ENCODE measurements at regions not wholly inside any gene's neighbourhood (a gene's known extent, or its start where the extent isn't known, plus 50 kb on each side); places are given as distances from the start of the nearest gene placed in this dataset.

DNA sequence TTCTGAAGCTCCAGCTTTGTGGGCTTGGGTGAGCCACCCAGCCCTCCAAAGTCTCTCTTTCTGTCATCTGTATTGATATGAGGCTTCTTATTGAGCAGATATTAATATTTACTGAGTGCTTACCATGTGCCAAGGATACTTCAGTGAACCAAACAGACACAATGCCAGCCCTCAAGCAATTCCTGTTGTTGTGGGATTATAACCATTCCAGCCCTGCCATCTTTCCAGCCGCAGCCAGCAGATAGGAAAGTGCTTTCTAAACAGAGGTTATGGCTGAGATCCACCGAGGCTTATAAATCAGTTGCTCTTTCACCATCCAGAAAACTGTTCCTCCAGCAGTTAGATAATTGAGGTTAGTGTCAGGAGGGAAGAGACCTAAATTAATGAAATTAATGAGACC is 137.7 kb upstream of the ALDH1B1 start:
- Histone ChIP-seq H2BK5ac (ENCODE audit: low read depth, low read length) (no peak overlapping the region), H4K91ac (replicated peaks; ENCODE audit: insufficient read length, low read length) (no peak overlapping the region), H3K9ac (replicated peaks in 1 of 4; ENCODE audit: extremely low read depth in 1 of 4, low read depth in 3 of 4, low read length in 3 of 4) (no peak overlapping the region), H2BK120ac (replicated peaks; ENCODE audit: low read depth, low read length) (no peak overlapping the region), H3K27ac (ENCODE audit: low read depth, low read length) (no peak overlapping the region), H2AFZ (ENCODE audit: low read length) (no peak overlapping the region), H3K36me3 (ENCODE audit: control insufficient read depth in 2 of 4, insufficient read depth in 4 of 4, low read length in 3 of 4) (no peaks in the 10 kb centered on the region), H4K5ac (ENCODE audit: insufficient read length, low read depth, low read length) (no peak overlapping the region), H3K14ac (ENCODE audit: insufficient read length) (no peak overlapping the region), H3K79me2 (ENCODE audit: control insufficient read depth in 1 of 2, insufficient read depth in 2 of 2, low read length in 2 of 2) (no peaks in the 10 kb centered on the region), H3K79me1 (ENCODE audit: low read depth, low read length) (no peaks in the 10 kb centered on the region), H2BK15ac (ENCODE audit: low read length) (no peak overlapping the region), H3K4me3 (ENCODE audit: extremely low read depth in 1 of 4, insufficient read depth in 2 of 4, low read depth in 3 of 4, low read length in 4 of 4) (no peak overlapping the region), H2BK20ac (ENCODE audit: low read length) (no peak overlapping the region), H3K4ac (replicated peaks; ENCODE audit: insufficient read length, low read depth, low read length) (no peak overlapping the region), H4K20me1 (replicated peaks in 1 of 2; ENCODE audit: control insufficient read depth in 1 of 2, insufficient read depth in 2 of 2, low read length in 2 of 2) (no peaks in the 10 kb centered on the region), H2AK5ac (ENCODE audit: low read depth, low read length) (no peak overlapping the region), H3K4me1 (replicated peaks in 1 of 4; ENCODE audit: control insufficient read depth in 3 of 4, insufficient read depth in 4 of 4, low read length in 3 of 4) (no peaks in the 10 kb centered on the region), H3K4me2 (ENCODE audit: insufficient read depth in 1 of 2, low read depth in 2 of 2, low read length in 2 of 2) (no peak overlapping the region), H3K27me3 (replicated peaks in 1 of 4; ENCODE audit: control insufficient read depth in 3 of 4, extremely low read depth in 1 of 4, insufficient read depth in 3 of 4, low read length in 3 of 4) (peaks cover 0 to 10% (median 2%) of the 10 kb centered on the region in 4 experiments; a peak in 2 of 7 replicates), H3K56ac (replicated peaks; ENCODE audit: insufficient read length, low read depth, low read length) (no peak overlapping the region), H4K8ac (ENCODE audit: extremely low read depth, insufficient read depth, low read length) (no peak overlapping the region), H3K23ac (ENCODE audit: insufficient read length) (no peak overlapping the region), H2BK12ac (ENCODE audit: low read depth, low read length) (no peak overlapping the region), H3K23me2 (ENCODE audit: low read depth, low read length) (no peaks in the 10 kb centered on the region), H3K18ac (ENCODE audit: extremely low read depth, low read length) (no peak overlapping the region), H3K9me3 (ENCODE audit: insufficient read depth in 2 of 2, low read depth in 1 of 2, low read length in 1 of 2) (no peaks in the 10 kb centered on the region)
- whole genome bisulfite sequencing, 2 experiments (ENCODE audit: extremely low coverage in 1 of 2, insufficient coverage in 1 of 2, insufficient read length in 1 of 2, insufficient replicate concordance in 2 of 2, low coverage in 1 of 2, low lambda C conversion rate in 2 of 2, missing lambda C conversion rate in 1 of 2), result 81% methylated on average over 2 of the region's 2 CpGs; no CpG with 5 or more reads in 1 of the 2 experiments
- ChIA-PET POLR2A (ENCODE audit: partially characterized antibody) (no interaction called here), CTCF (ENCODE audit: partially characterized antibody) (interaction anchor here (0.6 to 1.2 kb wide), 2 partner anchors 27 to 644 kb away, joined by 4 to 5 read pairs; no protein-coding TSS in a partner anchor)
- DNase-seq (ENCODE audit: low read depth in 1 of 2, low spot score in 2 of 2) (no peak), FAIRE-seq (no peak)
- TF ChIP-seq JUN (IDR thresholded peaks at IDR 0.05; ENCODE audit: low read depth, low read length), result no peak
- no peak for TF ChIP-seq PHF8 (conservative IDR thresholded peaks at IDR 0.05; ENCODE audit: low read depth, low read length)

All from H1 (cell line).